HEK293 (cell line): ENCODE measurements at regions not wholly inside any gene's neighbourhood (a gene's known extent, or its start where the extent isn't known, plus 50 kb on each side); places are given as distances from the start of the nearest gene placed in this dataset.

Experiments used
- KLF10 ChIP-seq: fragments of 450-650 bp; IDR thresholded peaks from 2 replicates; pipeline ENCODE4 v1.5.1; 2018; ENCODE audit warnings: missing biosample characterization, mild to moderate bottlenecking, missing genetic modification characterization
- SCRT1 ChIP-seq: fragments of 450-650 bp; formaldehyde crosslinking; IDR thresholded peaks from 2 replicates; pipeline ENCODE4 v1.5.1; 2016; ENCODE audit warnings: missing biosample characterization, missing genetic modification characterization, borderline replicate concordance
- ZNF274 ChIP-seq, 2 experiments: fragments of 200-500 bp in 1 of 2; fragments of 450-650 bp in 1 of 2; sonication (Bioruptor generic) in 1 of 2; formaldehyde crosslinking in 1 of 2; IDR thresholded peaks; 2 replicates each; pipeline versions ENCODE4 v1.5.1 to v1.6.1; 2014 to 2016; ENCODE audit warnings: borderline replicate concordance in 1 of 2, inconsistent platforms in 1 of 2, low read length in 1 of 2, missing biosample characterization in 1 of 2, missing genetic modification characterization in 1 of 2
- ZNF549 ChIP-seq: fragments of 450-650 bp; IDR thresholded peaks from 2 replicates; pipeline ENCODE4 v1.5.1; 2018; ENCODE audit warnings: missing biosample characterization, missing genetic modification characterization, mild to moderate bottlenecking, inconsistent platforms, moderate library complexity
- TF ChIP-seq, protein P1 (sequence below): sonication (generic); formaldehyde crosslinking; IDR thresholded peaks from 2 replicates; pipeline ENCODE4 v1.8.1; 2022; ENCODE audit warnings: mild to moderate bottlenecking, moderate library complexity, missing genetic modification reagents
- TF ChIP-seq, protein P2 (sequence below): fragments of 450-650 bp; formaldehyde crosslinking; IDR thresholded peaks from 2 replicates; pipeline ENCODE4 v1.5.1; 2016; ENCODE audit warnings: missing biosample characterization, missing genetic modification characterization

GRCh38 chr3:6155650-6156338 is 705.1 kb upstream of the GRM7 start:
- TF ChIP-seq, protein P1, sequence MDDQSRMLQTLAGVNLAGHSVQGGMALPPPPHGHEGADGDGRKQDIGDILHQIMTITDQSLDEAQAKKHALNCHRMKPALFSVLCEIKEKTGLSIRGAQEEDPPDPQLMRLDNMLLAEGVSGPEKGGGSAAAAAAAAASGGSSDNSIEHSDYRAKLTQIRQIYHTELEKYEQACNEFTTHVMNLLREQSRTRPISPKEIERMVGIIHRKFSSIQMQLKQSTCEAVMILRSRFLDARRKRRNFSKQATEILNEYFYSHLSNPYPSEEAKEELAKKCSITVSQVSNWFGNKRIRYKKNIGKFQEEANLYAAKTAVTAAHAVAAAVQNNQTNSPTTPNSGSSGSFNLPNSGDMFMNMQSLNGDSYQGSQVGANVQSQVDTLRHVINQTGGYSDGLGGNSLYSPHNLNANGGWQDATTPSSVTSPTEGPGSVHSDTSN (CRISPR knock-in tag): no peak
- no peak for TF ChIP-seq ZNF274 (IDR thresholded peaks at IDR 0.05; ENCODE audit: low read length)
- no peak for TF ChIP-seq ZNF274 (tag by site-specific recombination; IDR thresholded peaks at IDR 0.05; ENCODE audit: borderline replicate concordance)
- TF ChIP-seq, protein P2, sequence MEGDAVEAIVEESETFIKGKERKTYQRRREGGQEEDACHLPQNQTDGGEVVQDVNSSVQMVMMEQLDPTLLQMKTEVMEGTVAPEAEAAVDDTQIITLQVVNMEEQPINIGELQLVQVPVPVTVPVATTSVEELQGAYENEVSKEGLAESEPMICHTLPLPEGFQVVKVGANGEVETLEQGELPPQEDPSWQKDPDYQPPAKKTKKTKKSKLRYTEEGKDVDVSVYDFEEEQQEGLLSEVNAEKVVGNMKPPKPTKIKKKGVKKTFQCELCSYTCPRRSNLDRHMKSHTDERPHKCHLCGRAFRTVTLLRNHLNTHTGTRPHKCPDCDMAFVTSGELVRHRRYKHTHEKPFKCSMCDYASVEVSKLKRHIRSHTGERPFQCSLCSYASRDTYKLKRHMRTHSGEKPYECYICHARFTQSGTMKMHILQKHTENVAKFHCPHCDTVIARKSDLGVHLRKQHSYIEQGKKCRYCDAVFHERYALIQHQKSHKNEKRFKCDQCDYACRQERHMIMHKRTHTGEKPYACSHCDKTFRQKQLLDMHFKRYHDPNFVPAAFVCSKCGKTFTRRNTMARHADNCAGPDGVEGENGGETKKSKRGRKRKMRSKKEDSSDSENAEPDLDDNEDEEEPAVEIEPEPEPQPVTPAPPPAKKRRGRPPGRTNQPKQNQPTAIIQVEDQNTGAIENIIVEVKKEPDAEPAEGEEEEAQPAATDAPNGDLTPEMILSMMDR: no peak
- no peak for TF ChIP-seq ZNF549
- TF ChIP-seq SCRT1: no peak
- TF ChIP-seq KLF10 (tag by site-specific recombination): no peak
